Activated T-helper 9 cell treated with anti-CD3 and anti-CD28 coated beads, Interleukin-2, amount 50 U/mL, for 16 hours (primary cell): ENCODE measurements at regions not wholly inside any gene's neighbourhood (a gene's known extent, or its start where the extent isn't known, plus 50 kb on each side); places are given as distances from the start of the nearest gene placed in this dataset.
"Not testable (repeated sequence)": the region's sequence is repeated elsewhere in the genome, so short reads cannot be mapped to it uniquely, and the experiment has no call there.

Source experiments
- DNase-seq: peaks from one replicate; pipeline ENCODE4 v3.0.0-alpha.2; 2020; ENCODE audit warnings: low read depth

GRCh38 chrX:46165866-46166265, 379.4 kb downstream of the ZNF674 start:
- no peak for DNase-seq

GRCh38 chrX:46165411-46165810, 379.8 kb downstream of the ZNF674 start:
- no peak for DNase-seq

- no peak for DNase-seq
Observed at GRCh38 chrX:46152756-46153155, 392.5 kb downstream of the ZNF674 start.

- not testable (repeated sequence) for DNase-seq
Observed at GRCh38 chrX:46151332-46151731, 393.9 kb downstream of the ZNF674 start.

- DNase-seq, result no peak
Observed at GRCh38 chrX:46144566-46144965, 400.7 kb downstream of the ZNF674 start.

GRCh38 chrX:46140272-46140671, 404.9 kb downstream of the ZNF674 start:
- no peak for DNase-seq

GRCh38 chrX:46130247-46130646, 415.0 kb downstream of the ZNF674 start:
- no peak for DNase-seq

- no peak for DNase-seq
Observed at GRCh38 chrX:46125111-46125510, 420.1 kb downstream of the ZNF674 start.

GRCh38 chrX:46117234-46117633, 428.0 kb downstream of the ZNF674 start:
- no peak for DNase-seq

GRCh38 chrX:46087310-46087709, 457.9 kb downstream of the ZNF674 start:
- not testable (repeated sequence) for DNase-seq

GRCh38 chrX:46080121-46080520, 465.1 kb downstream of the ZNF674 start:
- DNase-seq, result not testable (repeated sequence)

- DNase-seq, result no peak
Observed at GRCh38 chrX:46072791-46073190, 472.4 kb downstream of the ZNF674 start.

GRCh38 chrX:46072372-46072771, 472.8 kb downstream of the ZNF674 start:
- no peak for DNase-seq

GRCh38 chrX:46070421-46070820, 474.8 kb downstream of the ZNF674 start:
- DNase-seq, result no peak

- DNase-seq, result no peak
Observed at GRCh38 chrX:46059316-46059715, 485.9 kb downstream of the ZNF674 start.

GRCh38 chrX:46044486-46044885, 500.7 kb downstream of the ZNF674 start:
- DNase-seq, result no peak

GRCh38 chrX:46040001-46040400, 505.2 kb downstream of the ZNF674 start:
- DNase-seq, result no peak

- no peak for DNase-seq
Observed at GRCh38 chrX:46039526-46039925, 505.7 kb downstream of the ZNF674 start.

- DNase-seq, result no peak
Observed at GRCh38 chrX:46036508-46036907, 508.7 kb downstream of the ZNF674 start.

GRCh38 chrX:46034868-46035267, 510.4 kb downstream of the ZNF674 start:
- DNase-seq, result no peak

- no peak for DNase-seq
Observed at GRCh38 chrX:46029777-46030176, 515.4 kb downstream of the ZNF674 start.

- no peak for DNase-seq
Observed at GRCh38 chrX:46016296-46016695, 528.9 kb downstream of the ZNF674 start.

- DNase-seq, result no peak
Observed at GRCh38 chrX:46015653-46016052, 529.6 kb downstream of the ZNF674 start.

GRCh38 chrX:45992402-45993123, 552.7 kb downstream of the ZNF674 start:
- DNase-seq, result no peak
